H9 (cell line): ENCODE measurements at regions not wholly inside any gene's neighbourhood (a gene's known extent, or its start where the extent isn't known, plus 50 kb on each side); places are given as distances from the start of the nearest gene placed in this dataset.

Experiments used
- DNase-seq: peaks from one replicate; pipeline ENCODE4 v3.0.0-alpha.2; 2017
- H2AFZ ChIP-seq: one replicate; pipeline ENCODE4 v1.6.1; 2013; ENCODE audit warnings: mild to moderate bottlenecking, low read length, control low read depth, moderate library complexity
- H2AK5ac ChIP-seq: 2 replicates; pipeline ENCODE4 v1.6.1; 2013; ENCODE audit warnings: low read length, control low read depth, mixed read lengths; ENCODE audit not compliant: insufficient read length
- H2BK120ac ChIP-seq: one replicate; pipeline ENCODE4 v1.6.1; 2013; ENCODE audit warnings: low read depth, mild to moderate bottlenecking, low read length, control low read depth, inconsistent platforms; ENCODE audit not compliant: poor library complexity, severe bottlenecking
- H2BK12ac ChIP-seq: 2 replicates; pipeline ENCODE4 v1.6.1; 2013; ENCODE audit warnings: low read length, control low read depth, mixed read lengths, low read depth; ENCODE audit not compliant: insufficient read length
- H2BK15ac ChIP-seq: 2 replicates; pipeline ENCODE4 v1.6.1; 2013; ENCODE audit warnings: low read depth, low read length, control low read depth
- H2BK20ac ChIP-seq: one replicate; pipeline ENCODE4 v1.6.1; 2013; ENCODE audit warnings: low read depth, mild to moderate bottlenecking, low read length, control low read depth, inconsistent platforms; ENCODE audit not compliant: poor library complexity, severe bottlenecking
- H2BK5ac ChIP-seq: 2 replicates; pipeline ENCODE4 v1.6.1; 2013; ENCODE audit warnings: low read length, control low read depth, mixed read lengths; ENCODE audit not compliant: insufficient read length
- H3K14ac ChIP-seq: 2 replicates; pipeline ENCODE4 v1.6.1; 2013; ENCODE audit warnings: low read length, control low read depth; ENCODE audit not compliant: insufficient read depth
- H3K18ac ChIP-seq: 2 replicates; pipeline ENCODE4 v1.6.1; 2013; ENCODE audit warnings: low read depth, mild to moderate bottlenecking, mixed read lengths, low read length, control low read depth; ENCODE audit not compliant: insufficient read length
- H3K23ac ChIP-seq: 2 replicates; pipeline ENCODE4 v1.6.1; 2013; ENCODE audit warnings: low read length, control low read depth, mixed read lengths, low read depth; ENCODE audit not compliant: insufficient read length
- H3K23me2 ChIP-seq: 2 replicates; pipeline ENCODE4 v1.6.1; 2013; ENCODE audit warnings: low read depth, mild to moderate bottlenecking, mixed read lengths, low read length, control low read depth; ENCODE audit not compliant: insufficient read length, poor library complexity, severe bottlenecking
- H3K27ac ChIP-seq: 2 replicates; pipeline ENCODE4 v1.5.1; 2013; ENCODE audit warnings: low read length, control low read depth, mixed read lengths, low read depth; ENCODE audit not compliant: insufficient read length
- H3K27me3 ChIP-seq: 2 replicates; pipeline ENCODE4 v1.6.1; 2013; ENCODE audit warnings: low read length, control low read depth, inconsistent platforms; ENCODE audit not compliant: insufficient read depth
- H3K4ac ChIP-seq: 2 replicates; pipeline ENCODE4 v1.6.1; 2013; ENCODE audit warnings: low read depth, mild to moderate bottlenecking, control low read depth, inconsistent platforms, low read length, moderate library complexity
- H3K4me1 ChIP-seq: 2 replicates; pipeline ENCODE4 v1.6.1; 2013; ENCODE audit warnings: low read length, control low read depth, inconsistent platforms; ENCODE audit not compliant: insufficient read depth
- H3K4me2 ChIP-seq: 2 replicates; pipeline ENCODE4 v1.6.1; 2013; ENCODE audit warnings: low read length, control low read depth, mixed read lengths; ENCODE audit not compliant: insufficient read length, insufficient read depth
- H3K56ac ChIP-seq: 2 replicates; pipeline ENCODE4 v1.6.1; 2013; ENCODE audit warnings: low read depth, mild to moderate bottlenecking, mixed read lengths, low read length, control low read depth; ENCODE audit not compliant: insufficient read length
- H3K79me1 ChIP-seq: 2 replicates; pipeline ENCODE4 v1.6.1; 2013; ENCODE audit warnings: low read depth, mild to moderate bottlenecking, moderate library complexity, low read length, control low read depth, inconsistent platforms; ENCODE audit not compliant: insufficient read depth, poor library complexity, severe bottlenecking
- H3K79me2 ChIP-seq: 2 replicates; pipeline ENCODE4 v1.6.1; 2013; ENCODE audit warnings: low read length, control low read depth, inconsistent platforms; ENCODE audit not compliant: insufficient read depth
- H3K9ac ChIP-seq: 2 replicates; pipeline ENCODE4 v1.6.1; 2013; ENCODE audit warnings: low read length, control low read depth, mixed read lengths; ENCODE audit not compliant: insufficient read length; ENCODE audit errors: extremely low read depth
- H3K9me3 ChIP-seq: one replicate; pipeline ENCODE4 v1.6.1; 2013; ENCODE audit warnings: low read depth, low read length, inconsistent platforms; ENCODE audit not compliant: control insufficient read depth
- H3T11ph ChIP-seq: one replicate; pipeline ENCODE4 v1.6.1; 2013; ENCODE audit warnings: mild to moderate bottlenecking, low read length, control low read depth, inconsistent platforms
- H4K20me1 ChIP-seq: one replicate; pipeline ENCODE4 v1.6.1; 2013; ENCODE audit not compliant: control insufficient read depth, insufficient read length, insufficient read depth
- H4K5ac ChIP-seq: 2 replicates; pipeline ENCODE4 v1.6.1; 2013; ENCODE audit warnings: low read depth, mild to moderate bottlenecking, mixed read lengths, low read length, control low read depth; ENCODE audit not compliant: insufficient read length
- H4K8ac ChIP-seq: replicated peaks from 2 replicates; pipeline ENCODE4 v1.6.1; 2013; ENCODE audit warnings: low read length, control low read depth, mixed read lengths, low read depth; ENCODE audit not compliant: insufficient read length
- H4K91ac ChIP-seq: 2 replicates; pipeline ENCODE4 v1.6.1; 2013; ENCODE audit warnings: low read depth, mild to moderate bottlenecking, moderate library complexity, mixed read lengths, low read length, control low read depth; ENCODE audit not compliant: insufficient read length
- H3K27ac Mint-ChIP-seq, 3 experiments: 2 replicates in 2 of 3; 3 replicates in 1 of 3; pipeline ENCODE4 v1.8.0; 2020 to 2021; ENCODE audit warnings: mixed read lengths in 3 of 3, mild to moderate bottlenecking in 1 of 3, moderate library complexity in 1 of 3
- H3K27me3 Mint-ChIP-seq: 2 replicates; pipeline ENCODE4 v1.8.0; 2021; ENCODE audit warnings: low read depth, mild to moderate bottlenecking, moderate library complexity, mixed read lengths
- H3K36me3 Mint-ChIP-seq, 3 experiments: 2 replicates in 2 of 3; 3 replicates in 1 of 3; pipeline ENCODE4 v1.8.0; 2020 to 2021; ENCODE audit warnings: low read depth in 3 of 3, mixed read lengths in 3 of 3; ENCODE audit not compliant: insufficient read depth in 1 of 3
- H3K4me1 Mint-ChIP-seq, 2 experiments: 2 replicates each; pipeline ENCODE4 v1.8.0; 2020; ENCODE audit warnings: mixed read lengths in 2 of 2
- H3K4me3 Mint-ChIP-seq, 2 experiments: 2 replicates in 1 of 2; 3 replicates in 1 of 2; pipeline ENCODE4 v1.8.0; 2020 to 2021; ENCODE audit warnings: mild to moderate bottlenecking in 2 of 2, mixed read lengths in 2 of 2, moderate library complexity in 1 of 2
- H3K9me3 Mint-ChIP-seq, 2 experiments: 2 replicates in 1 of 2; 3 replicates in 1 of 2; pipeline ENCODE4 v1.8.0; 2020; ENCODE audit warnings: mild to moderate bottlenecking in 2 of 2, mixed read lengths in 2 of 2, moderate library complexity in 1 of 2
- WGBS: extraction: QIAGEN DNeasy Blood & Tissue Kit; methylation state at CpG from one replicate; pipeline ENCODE4 v1.1.7; 2013; ENCODE audit warnings: missing lambda C conversion rate, low lambda C conversion rate, mixed read lengths; ENCODE audit not compliant: insufficient read length; ENCODE audit errors: extremely low coverage; 5-methylcytosine and 5-hydroxymethylcytosine counted together
- TF ChIP-seq, protein P1 (sequence below): fragments of 200-600 bp; sonication (generic); conservative IDR thresholded peaks from 3 replicates; pipeline ENCODE4 v1.8.0; 2021; ENCODE audit warnings: antibody characterized with exemption, mild to moderate bottlenecking

DNA sequence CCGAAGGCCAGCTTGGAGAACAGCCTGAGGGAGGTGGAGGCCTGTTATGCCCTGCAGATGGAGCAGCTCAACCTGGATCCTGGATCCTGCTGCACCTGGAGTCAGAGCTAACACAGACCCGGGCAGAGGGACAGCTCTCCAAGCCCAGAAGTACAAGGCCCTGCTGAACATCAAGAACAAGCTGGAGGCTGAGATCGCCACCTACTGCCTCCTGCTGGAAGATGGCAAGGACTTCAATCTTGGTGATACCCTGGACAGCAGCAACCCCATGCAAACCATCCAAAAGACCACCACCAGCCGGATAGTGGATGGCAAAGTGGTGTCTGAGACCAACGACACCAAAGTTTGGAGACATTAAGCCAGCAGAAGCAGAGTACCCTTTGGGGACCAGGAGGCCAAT lies 223.5 kb upstream of the ID4 start:
- DNase-seq: peak; percentile 45
- Mint-ChIP-seq H3K27me3 (no peaks in the 10 kb centered on the region), H3K4me3 (no peak overlapping the region), H3K36me3 (peaks cover 0 to 10% (median 2%) of the 10 kb centered on the region in 3 experiments; a peak in 3 of 7 replicates), H3K27ac (no peak overlapping the region), H3K9me3 (peaks cover 7% of the 10 kb centered on the region in 2 experiments; a peak in 4 of 5 replicates), H3K4me1 (0 out of 4 replicates have a peak, but pooled peaks cover 0 to 4% of the 10 kb centered on the region in 2 experiments)
- H3K23me2 ChIP-seq: no peaks in the 10 kb centered on the region
- no peak overlapping the region for H3K56ac ChIP-seq
- WGBS: no CpG with 5 or more reads among the region's 5 CpGs
- no peaks in the 10 kb centered on the region for H3K27me3 ChIP-seq
- no peak overlapping the region for H2BK15ac ChIP-seq
- no peak overlapping the region for H2BK5ac ChIP-seq
- H3T11ph ChIP-seq: no peak overlapping the region
- H4K20me1 ChIP-seq: no peaks in the 10 kb centered on the region
- no peak overlapping the region for H3K14ac ChIP-seq
- H3K4me2 ChIP-seq: no peak overlapping the region
- TF ChIP-seq, protein P1, sequence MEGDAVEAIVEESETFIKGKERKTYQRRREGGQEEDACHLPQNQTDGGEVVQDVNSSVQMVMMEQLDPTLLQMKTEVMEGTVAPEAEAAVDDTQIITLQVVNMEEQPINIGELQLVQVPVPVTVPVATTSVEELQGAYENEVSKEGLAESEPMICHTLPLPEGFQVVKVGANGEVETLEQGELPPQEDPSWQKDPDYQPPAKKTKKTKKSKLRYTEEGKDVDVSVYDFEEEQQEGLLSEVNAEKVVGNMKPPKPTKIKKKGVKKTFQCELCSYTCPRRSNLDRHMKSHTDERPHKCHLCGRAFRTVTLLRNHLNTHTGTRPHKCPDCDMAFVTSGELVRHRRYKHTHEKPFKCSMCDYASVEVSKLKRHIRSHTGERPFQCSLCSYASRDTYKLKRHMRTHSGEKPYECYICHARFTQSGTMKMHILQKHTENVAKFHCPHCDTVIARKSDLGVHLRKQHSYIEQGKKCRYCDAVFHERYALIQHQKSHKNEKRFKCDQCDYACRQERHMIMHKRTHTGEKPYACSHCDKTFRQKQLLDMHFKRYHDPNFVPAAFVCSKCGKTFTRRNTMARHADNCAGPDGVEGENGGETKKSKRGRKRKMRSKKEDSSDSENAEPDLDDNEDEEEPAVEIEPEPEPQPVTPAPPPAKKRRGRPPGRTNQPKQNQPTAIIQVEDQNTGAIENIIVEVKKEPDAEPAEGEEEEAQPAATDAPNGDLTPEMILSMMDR: peak; percentile 54; the same call in 2 of the 3 replicates
- no peak overlapping the region for H4K8ac ChIP-seq
- H3K27ac ChIP-seq: no peak overlapping the region
- no peak overlapping the region for H2AFZ ChIP-seq
- no peak overlapping the region for H2BK20ac ChIP-seq
- H3K79me2 ChIP-seq: no peaks in the 10 kb centered on the region
- no peak overlapping the region for H3K9ac ChIP-seq
- no peak overlapping the region for H4K91ac ChIP-seq
- no peak overlapping the region for H3K4ac ChIP-seq
- H3K79me1 ChIP-seq: no peaks in the 10 kb centered on the region
- H3K18ac ChIP-seq: no peak overlapping the region
- no peaks in the 10 kb centered on the region; the same call in 1 of the 2 replicates for H3K4me1 ChIP-seq
- H2AK5ac ChIP-seq: no peak overlapping the region
- H2BK120ac ChIP-seq: no peak overlapping the region
- H3K23ac ChIP-seq: no peak overlapping the region
- H4K5ac ChIP-seq: no peak overlapping the region
- H2BK12ac ChIP-seq: no peak overlapping the region
- no peaks in the 10 kb centered on the region for H3K9me3 ChIP-seq
